OCI-LY1 (cell line): ENCODE measurements at regions not wholly inside any gene's neighbourhood (a gene's known extent, or its start where the extent isn't known, plus 50 kb on each side); places are given as distances from the start of the nearest gene placed in this dataset.

Experiments
- EZH2 ChIP-seq: fragments of 200-600 bp; sonication (generic), shearing (Covaris generic); IDR thresholded peaks from 2 replicates; pipeline ENCODE4 v1.8.0; 2017; ENCODE audit warnings: borderline replicate concordance, mixed run types, mild to moderate bottlenecking, antibody characterized with exemption, low read length, moderate library complexity, mixed read lengths
- TF ChIP-seq, protein P1 (sequence below): fragments of 200-600 bp; sonication (generic), shearing (Covaris generic); IDR thresholded peaks from 2 replicates; pipeline ENCODE4 v1.5.1; 2017; ENCODE audit warnings: mild to moderate bottlenecking, antibody characterized with exemption, low read length, moderate library complexity, mixed read lengths

DNA sequence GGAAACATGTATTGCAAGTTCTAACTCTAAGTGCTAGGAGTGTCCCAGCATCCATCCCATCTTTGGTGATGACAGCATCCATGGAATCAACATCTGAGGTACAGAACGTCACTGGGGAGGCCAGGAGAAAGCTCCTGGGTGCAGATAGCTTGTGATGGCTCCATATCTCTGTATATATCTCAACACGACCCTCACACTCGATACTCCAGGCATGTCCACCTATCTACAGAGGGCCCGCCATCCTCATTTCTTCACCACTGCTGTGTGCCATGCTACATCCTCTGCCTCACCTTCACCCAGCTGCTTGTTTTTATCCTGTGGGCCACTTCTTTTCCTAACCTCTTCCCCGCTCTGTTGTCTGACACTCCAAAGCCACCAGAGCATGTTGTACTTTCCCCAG is 100.4 kb upstream of the SERP2 start:
- TF ChIP-seq, protein P1, sequence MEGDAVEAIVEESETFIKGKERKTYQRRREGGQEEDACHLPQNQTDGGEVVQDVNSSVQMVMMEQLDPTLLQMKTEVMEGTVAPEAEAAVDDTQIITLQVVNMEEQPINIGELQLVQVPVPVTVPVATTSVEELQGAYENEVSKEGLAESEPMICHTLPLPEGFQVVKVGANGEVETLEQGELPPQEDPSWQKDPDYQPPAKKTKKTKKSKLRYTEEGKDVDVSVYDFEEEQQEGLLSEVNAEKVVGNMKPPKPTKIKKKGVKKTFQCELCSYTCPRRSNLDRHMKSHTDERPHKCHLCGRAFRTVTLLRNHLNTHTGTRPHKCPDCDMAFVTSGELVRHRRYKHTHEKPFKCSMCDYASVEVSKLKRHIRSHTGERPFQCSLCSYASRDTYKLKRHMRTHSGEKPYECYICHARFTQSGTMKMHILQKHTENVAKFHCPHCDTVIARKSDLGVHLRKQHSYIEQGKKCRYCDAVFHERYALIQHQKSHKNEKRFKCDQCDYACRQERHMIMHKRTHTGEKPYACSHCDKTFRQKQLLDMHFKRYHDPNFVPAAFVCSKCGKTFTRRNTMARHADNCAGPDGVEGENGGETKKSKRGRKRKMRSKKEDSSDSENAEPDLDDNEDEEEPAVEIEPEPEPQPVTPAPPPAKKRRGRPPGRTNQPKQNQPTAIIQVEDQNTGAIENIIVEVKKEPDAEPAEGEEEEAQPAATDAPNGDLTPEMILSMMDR, result no peak
- TF ChIP-seq EZH2, result no peak
